Esophagus squamous epithelium (tissue), 5 donors: ENCODE measurements at regions not wholly inside any gene's neighbourhood (a gene's known extent, or its start where the extent isn't known, plus 50 kb on each side); places are given as distances from the start of the nearest gene placed in this dataset.
"Not testable (repeated sequence)": the region's sequence is repeated elsewhere in the genome, so short reads cannot be mapped to it uniquely, and the experiment has no call there.

Experiments used
- DNase-seq: peaks from one replicate; lab custom pipeline; 2025; lab: John Stamatoyannopoulos, UW
- H3K27ac ChIP-seq, 4 donors: fragments of 200-600 bp; sonication (generic); one replicate each; pipeline ENCODE4 v1.5.1; 2016 to 2019; ENCODE audit warnings: mild to moderate bottlenecking in 1 of 4
- H3K27me3 ChIP-seq, 4 donors: fragments of 200-600 bp; sonication (generic); 1 replicate in 3 of 4; 2 replicates in 1 of 4; pipeline versions ENCODE4 v1.5.1 to v1.6.0; 2017 to 2021; ENCODE audit warnings: antibody characterized with exemption in 1 of 4
- H3K36me3 ChIP-seq, 3 donors: fragments of 200-600 bp; sonication (generic); one replicate each; pipeline ENCODE4 v1.5.1; 2016 to 2019
- H3K4me1 ChIP-seq, 3 donors: fragments of 200-600 bp; sonication (generic); one replicate each; pipeline ENCODE4 v1.5.1; 2017 to 2019
- H3K4me3 ChIP-seq, 4 donors: fragments of 200-600 bp; sonication (generic); 1 replicate in 3 of 4; 2 replicates in 1 of 4; pipeline ENCODE4 v1.5.1; 2016 to 2019; ENCODE audit warnings: mild to moderate bottlenecking in 2 of 4, moderate library complexity in 1 of 4
- H3K9me3 ChIP-seq, 3 donors: fragments of 200-600 bp; sonication (generic); one replicate each; pipeline ENCODE4 v1.5.1; 2016 to 2019
- CTCF ChIP-seq, 6 experiments: fragments of 450-650 bp in 4 of 6; fragments of 200-600 bp in 2 of 6; sonication (generic) in 2 of 6; IDR thresholded peaks; one replicate each; pipeline ENCODE4 v1.5.1; 2016 to 2019; ENCODE audit warnings: antibody characterized with exemption in 6 of 6, mild to moderate bottlenecking in 4 of 6, moderate library complexity in 4 of 6
- POLR2A ChIP-seq, 4 donors: fragments of 450-650 bp; IDR thresholded peaks; one replicate each; pipeline ENCODE4 v1.6.1; 2017; ENCODE audit warnings: antibody characterized with exemption in 4 of 4, mild to moderate bottlenecking in 4 of 4, moderate library complexity in 3 of 4
- WGBS, 2 donors: methylation state at CpG; one replicate each; pipeline ENCODE4 v1.1.5; 2018; 5-methylcytosine and 5-hydroxymethylcytosine counted together
- intact Hi-C: fragments of 100-400 bp; cut with DNase I; formaldehyde crosslinking; loops from one replicate; pipeline ENCODE4 v1.15.0; 2022
- donor health status: DM: yes; HTN: yes; CAD: no.

GRCh38 chr6:21791056-21791455 lies 197.5 kb downstream of the SOX4 start:
- Histone ChIP-seq H3K27ac (no peak overlapping the region), H3K9me3 (no peaks in the 10 kb centered on the region), H3K4me1 (no peaks in the 10 kb centered on the region), H3K27me3 (no peaks in the 10 kb centered on the region), H3K36me3 (no peaks in the 10 kb centered on the region), H3K4me3 (no peak overlapping the region)
- TF ChIP-seq CTCF (IDR thresholded peaks at IDR 0.05): no peak
- TF ChIP-seq POLR2A (IDR thresholded peaks at IDR 0.05): no peak
- 71 to 83% methylated on average over 3 of the region's 3 CpGs for WGBS, 2 donors
- no peak for DNase-seq
- intact Hi-C loops: no loop called here

- no peak for TF ChIP-seq POLR2A (IDR thresholded peaks at IDR 0.05)
- no peak for TF ChIP-seq CTCF (IDR thresholded peaks at IDR 0.05)
- intact Hi-C loops: no loop called here
- 61 to 81% methylated on average over 4 of the region's 4 CpGs for WGBS, 2 donors
These were observed 198.0 kb downstream of the SOX4 start for GRCh38 chr6:21791581-21791980.

GRCh38 chr6:21792177-21792576 lies 198.6 kb downstream of the SOX4 start:
- intact Hi-C loops: no loop called here
- H3K27ac ChIP-seq: no peak overlapping the region

More at GRCh38 chr6:21791581-21791980, 198.0 kb downstream of the SOX4 start:
- no peak overlapping the region for H3K4me3 ChIP-seq
- no peak for DNase-seq
- H3K4me1 ChIP-seq: no peaks in the 10 kb centered on the region
- H3K36me3 ChIP-seq: no peaks in the 10 kb centered on the region
- no peak overlapping the region for H3K27ac ChIP-seq
- H3K27me3 ChIP-seq: no peaks in the 10 kb centered on the region
- no peaks in the 10 kb centered on the region for H3K9me3 ChIP-seq

GRCh38 chr6:21796979-21797378 lies 203.4 kb downstream of the SOX4 start:
- WGBS, 2 donors: no CpG with 5 or more reads among the region's 31 CpGs
- H3K27ac ChIP-seq, H3K4me1 ChIP-seq: not testable (repeated sequence)

More at GRCh38 chr6:21792177-21792576, 198.6 kb downstream of the SOX4 start:
- no peak for TF ChIP-seq CTCF (IDR thresholded peaks at IDR 0.05)
- no peak overlapping the region for H3K4me3 ChIP-seq
- no peaks in the 10 kb centered on the region for H3K27me3 ChIP-seq
- DNase-seq: no peak
- no peaks in the 10 kb centered on the region for H3K4me1 ChIP-seq
- no peaks in the 10 kb centered on the region for H3K36me3 ChIP-seq
- no peaks in the 10 kb centered on the region for H3K9me3 ChIP-seq
- WGBS, 2 donors: 71 to 96% methylated on average over 4 of the region's 4 CpGs

GRCh38 chr6:21798468-21798867 lies 204.9 kb downstream of the SOX4 start:
- DNase-seq: no peak
- Histone ChIP-seq H3K9me3 (no peaks in the 10 kb centered on the region), H3K27me3 (no peaks in the 10 kb centered on the region), H3K36me3 (no peaks in the 10 kb centered on the region), H3K4me1 (peaks cover 0 to 12% (median 0%) of the 10 kb centered on the region in 3 donors), H3K4me3 (no peak overlapping the region), H3K27ac (no peak overlapping the region)
- 93 to 100% methylated on average over 4 of the region's 4 CpGs for WGBS, 2 donors
- TF ChIP-seq CTCF (IDR thresholded peaks at IDR 0.05) (no peak), POLR2A (IDR thresholded peaks at IDR 0.05) (no peak)
- intact Hi-C loops: no loop called here

More at GRCh38 chr6:21796979-21797378, 203.4 kb downstream of the SOX4 start:
- intact Hi-C loops, H3K4me3 ChIP-seq, H3K27me3 ChIP-seq, H3K36me3 ChIP-seq, H3K9me3 ChIP-seq, DNase-seq: not testable (repeated sequence)

- DNase-seq: no peak
- Histone ChIP-seq H3K4me1 (peaks cover 0 to 12% (median 0%) of the 10 kb centered on the region in 3 donors), H3K27ac (no peak overlapping the region), H3K9me3 (no peaks in the 10 kb centered on the region), H3K4me3 (no peak overlapping the region), H3K27me3 (no peaks in the 10 kb centered on the region), H3K36me3 (no peaks in the 10 kb centered on the region)
- TF ChIP-seq CTCF (IDR thresholded peaks at IDR 0.05): no peak
- no peak for TF ChIP-seq POLR2A (IDR thresholded peaks at IDR 0.05)
- WGBS, 2 donors: 84 to 88% methylated on average over 2 of the region's 2 CpGs
- intact Hi-C loops: no loop called here
These were observed 206.8 kb downstream of the SOX4 start for GRCh38 chr6:21800330-21800729.
